Prostate gland (tissue), 2 donors: ENCODE measurements at regions not wholly inside any gene's neighbourhood (a gene's known extent, or its start where the extent isn't known, plus 50 kb on each side); places are given as distances from the start of the nearest gene placed in this dataset.

Experiments
- CTCF ChIP-seq, 4 experiments: fragments of 200-600 bp in 2 of 4; fragments of 450-650 bp in 2 of 4; sonication (generic) in 2 of 4; IDR thresholded peaks; 1 replicate in 3 of 4; 2 replicates in 1 of 4; pipeline ENCODE4 v1.5.1; 2016 to 2019; ENCODE audit warnings: antibody characterized with exemption in 4 of 4, mild to moderate bottlenecking in 2 of 4, moderate library complexity in 2 of 4
- POLR2A ChIP-seq: fragments of 450-650 bp; IDR thresholded peaks from one replicate; pipeline ENCODE4 v1.6.1; 2016; ENCODE audit warnings: antibody characterized with exemption, mild to moderate bottlenecking
- POLR2AphosphoS5 ChIP-seq: sonication (generic); formaldehyde crosslinking; IDR thresholded peaks from one replicate; pipeline ENCODE4 v1.6.1; 2017; ENCODE audit warnings: antibody characterized with exemption

GRCh38 chr1:96048572-96049212 is 672.9 kb upstream of the PTBP2 start:
- TF ChIP-seq CTCF (IDR thresholded peaks at IDR 0.05) = no peak
- TF ChIP-seq POLR2AphosphoS5 = no peak
- TF ChIP-seq POLR2A = no peak
